Neural progenitor cell (in vitro differentiated cells): ENCODE measurements at regions not wholly inside any gene's neighbourhood (a gene's known extent, or its start where the extent isn't known, plus 50 kb on each side); places are given as distances from the start of the nearest gene placed in this dataset.

Experiments used
- EZH2 ChIP-seq: fragments of 200-600 bp; sonication (generic); IDR thresholded peaks from 2 replicates; pipeline ENCODE4 v1.6.1; 2017; ENCODE audit warnings: antibody characterized with exemption, mild to moderate bottlenecking, moderate library complexity
- TF ChIP-seq, protein P1 (sequence below): fragments of 200-600 bp; sonication (generic); IDR thresholded peaks from 2 replicates; pipeline ENCODE4 v1.5.1; 2017; ENCODE audit warnings: antibody characterized with exemption, mild to moderate bottlenecking

- TF ChIP-seq EZH2 = no peak
- TF ChIP-seq, protein P1, sequence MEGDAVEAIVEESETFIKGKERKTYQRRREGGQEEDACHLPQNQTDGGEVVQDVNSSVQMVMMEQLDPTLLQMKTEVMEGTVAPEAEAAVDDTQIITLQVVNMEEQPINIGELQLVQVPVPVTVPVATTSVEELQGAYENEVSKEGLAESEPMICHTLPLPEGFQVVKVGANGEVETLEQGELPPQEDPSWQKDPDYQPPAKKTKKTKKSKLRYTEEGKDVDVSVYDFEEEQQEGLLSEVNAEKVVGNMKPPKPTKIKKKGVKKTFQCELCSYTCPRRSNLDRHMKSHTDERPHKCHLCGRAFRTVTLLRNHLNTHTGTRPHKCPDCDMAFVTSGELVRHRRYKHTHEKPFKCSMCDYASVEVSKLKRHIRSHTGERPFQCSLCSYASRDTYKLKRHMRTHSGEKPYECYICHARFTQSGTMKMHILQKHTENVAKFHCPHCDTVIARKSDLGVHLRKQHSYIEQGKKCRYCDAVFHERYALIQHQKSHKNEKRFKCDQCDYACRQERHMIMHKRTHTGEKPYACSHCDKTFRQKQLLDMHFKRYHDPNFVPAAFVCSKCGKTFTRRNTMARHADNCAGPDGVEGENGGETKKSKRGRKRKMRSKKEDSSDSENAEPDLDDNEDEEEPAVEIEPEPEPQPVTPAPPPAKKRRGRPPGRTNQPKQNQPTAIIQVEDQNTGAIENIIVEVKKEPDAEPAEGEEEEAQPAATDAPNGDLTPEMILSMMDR = no peak
Measured at GRCh38 chr9:108234811-108235210, 621.0 kb downstream of the ACTL7B start.
